SK-N-MC (cell line): ENCODE measurements at regions not wholly inside any gene's neighbourhood (a gene's known extent, or its start where the extent isn't known, plus 50 kb on each side); places are given as distances from the start of the nearest gene placed in this dataset.
A peak's percentile ranks its signal among the peaks of the same experiment; 100 is the strongest.

Experiments used
- DNase-seq: peaks from one replicate; pipeline ENCODE4 v3.0.0-alpha.2; 2011; ENCODE audit warnings: low read depth, low spot score
- H3K27ac ChIP-seq: fragments of 200-600 bp; sonication (generic); 2 replicates; pipeline ENCODE4 v1.5.1; 2016; ENCODE audit warnings: mixed run types
- H3K36me3 ChIP-seq: fragments of 200-600 bp; sonication (generic); 2 replicates; pipeline ENCODE4 v1.6.1; 2017; ENCODE audit warnings: antibody characterized with exemption, low read length, mixed read lengths; ENCODE audit not compliant: insufficient read depth
- H3K4me3 ChIP-seq: fragments of 200-600 bp; sonication (generic); 2 replicates; pipeline ENCODE4 v1.5.1; 2016
- H3K9ac ChIP-seq: fragments of 200-600 bp; sonication (generic); 2 replicates; pipeline ENCODE4 v1.8.0; 2017; ENCODE audit warnings: mixed run types, mixed read lengths; ENCODE audit not compliant: insufficient read length
- H3K9me3 ChIP-seq: fragments of 200-600 bp; sonication (generic); 2 replicates; pipeline ENCODE4 v1.6.1; 2017; ENCODE audit warnings: low read depth, mild to moderate bottlenecking, antibody characterized with exemption, low read length, moderate library complexity, mixed read lengths
- EZH2 ChIP-seq: fragments of 200-600 bp; sonication (generic); IDR thresholded peaks from one replicate; pipeline ENCODE4 v1.6.1; 2017; ENCODE audit warnings: antibody characterized with exemption
- FOXP2 ChIP-seq: optimal IDR thresholded peaks from 2 replicates; pipeline ENCODE3; 2011; ENCODE audit warnings: mild to moderate bottlenecking, moderate library complexity; ENCODE audit not compliant: insufficient read depth; ENCODE audit errors: extremely low read length, control extremely low read depth
- POLR2AphosphoS5 ChIP-seq: IDR thresholded peaks from 2 replicates; pipeline ENCODE4 v1.6.1; 2012; ENCODE audit warnings: mild to moderate bottlenecking, low read depth, low read length, borderline replicate concordance

DNA sequence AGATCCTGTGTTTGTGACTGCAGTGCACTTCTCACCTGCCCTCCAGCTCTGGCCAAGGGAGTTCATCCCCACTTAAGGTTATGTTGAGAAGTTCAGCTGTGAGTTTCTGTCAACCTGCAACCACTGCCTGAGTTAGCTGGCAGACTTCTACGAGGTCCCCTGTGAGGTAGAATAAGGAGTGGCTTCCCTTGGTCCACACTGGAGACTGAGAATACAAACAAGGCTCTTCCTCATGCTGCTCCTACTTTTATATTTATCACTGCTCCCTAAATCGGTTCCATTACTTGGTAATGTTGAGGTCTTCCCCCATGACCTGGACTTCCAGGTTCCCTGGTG is 353.2 kb upstream of the CWC22 start:
- no peak for TF ChIP-seq POLR2AphosphoS5
- TF ChIP-seq EZH2, result no peak
- no peak for TF ChIP-seq FOXP2
- H3K9ac ChIP-seq, result no peak overlapping the region
- H3K9me3 ChIP-seq, result no peaks in the 10 kb centered on the region
- no peak overlapping the region for H3K27ac ChIP-seq
- DNase-seq, result no peak
- no peaks in the 10 kb centered on the region for H3K36me3 ChIP-seq
- H3K4me3 ChIP-seq, result no peak overlapping the region

DNA sequence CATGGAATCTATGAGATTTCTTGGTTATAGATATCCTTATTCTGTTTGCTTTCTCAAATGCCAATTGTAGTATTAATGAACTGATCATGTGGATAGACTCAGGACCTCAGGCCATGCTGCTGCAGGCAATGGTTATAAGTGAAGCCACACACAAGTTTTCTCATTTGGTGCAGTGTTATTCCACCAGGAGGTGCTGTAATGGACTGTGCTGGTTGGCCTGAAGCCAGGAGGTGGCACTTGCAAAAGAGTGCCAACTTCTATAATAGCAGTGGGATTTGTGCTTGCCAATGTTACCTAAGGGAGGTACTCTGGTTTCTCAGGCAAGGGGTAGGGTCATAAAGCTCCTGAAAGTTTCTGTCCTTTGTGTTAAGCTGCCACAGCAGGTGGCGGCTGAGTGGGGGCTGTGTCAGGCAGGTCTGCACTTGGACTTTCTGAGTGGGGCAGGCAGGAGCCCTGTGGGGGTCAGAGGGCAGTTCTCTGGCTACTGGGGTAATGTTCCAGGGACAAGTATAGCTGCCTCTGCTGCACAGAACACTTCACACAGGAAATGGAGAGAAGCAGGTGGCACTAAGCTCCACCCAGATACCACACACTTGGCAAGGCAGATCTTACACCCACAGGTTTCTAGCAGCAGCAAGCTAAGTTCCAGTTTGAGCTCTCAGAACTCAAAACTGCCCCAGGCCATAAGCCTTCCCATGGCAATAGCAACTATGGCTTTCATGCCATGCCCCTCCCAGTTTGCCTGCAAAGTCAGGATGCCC is 352.6 kb upstream of the CWC22 start:
- no peak for DNase-seq
- Histone ChIP-seq H3K36me3 (no peaks in the 10 kb centered on the region), H3K4me3 (no peak overlapping the region), H3K9ac (no peak overlapping the region), H3K27ac (no peak overlapping the region), H3K9me3 (no peaks in the 10 kb centered on the region)
- no peak for TF ChIP-seq EZH2

GRCh38 chr2:180358458-180358857 is 351.4 kb upstream of the CWC22 start:
- Histone ChIP-seq H3K9me3 (no peaks in the 10 kb centered on the region), H3K27ac (no peak overlapping the region), H3K4me3 (no peak overlapping the region), H3K36me3 (no peaks in the 10 kb centered on the region), H3K9ac (no peak overlapping the region)
- no peak for TF ChIP-seq EZH2
- TF ChIP-seq POLR2AphosphoS5, result no peak
- no peak for TF ChIP-seq FOXP2
- no peak for DNase-seq

DNA sequence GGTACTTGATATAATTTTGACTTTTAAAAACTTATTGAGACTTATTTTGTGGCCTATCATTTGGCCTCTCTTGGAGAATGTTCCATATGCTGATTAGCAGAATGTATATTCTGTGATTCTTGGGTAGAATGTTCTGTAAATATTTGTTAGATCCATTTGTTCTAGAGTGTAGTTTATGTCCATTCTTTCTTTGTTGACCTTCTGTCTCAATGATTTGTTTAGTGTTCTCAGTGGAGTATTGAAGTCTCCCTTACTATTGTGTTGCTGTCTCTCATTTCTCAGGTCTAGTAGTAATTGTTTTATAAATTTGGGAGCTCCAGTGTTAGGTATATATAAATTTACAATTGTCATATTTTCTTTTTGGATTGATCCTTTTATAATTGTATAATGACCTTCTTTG is 349.6 kb upstream of the CWC22 start:
- no peak for DNase-seq
- H3K36me3 ChIP-seq, result no peaks in the 10 kb centered on the region
- no peak overlapping the region for H3K9ac ChIP-seq
- H3K4me3 ChIP-seq, result no peak overlapping the region
- no peaks in the 10 kb centered on the region for H3K9me3 ChIP-seq
- H3K27ac ChIP-seq, result no peak overlapping the region
- no peak for TF ChIP-seq FOXP2
- TF ChIP-seq EZH2, result no peak
- TF ChIP-seq POLR2AphosphoS5, result no peak

- no peak overlapping the region for H3K9ac ChIP-seq
- H3K4me3 ChIP-seq, result 0 out of 2 replicates have a peak overlapping the region, but pooled peaks have one; percentile 12
- TF ChIP-seq POLR2AphosphoS5 (no peak), EZH2 (no peak), FOXP2 (no peak)
- H3K36me3 ChIP-seq, result no peaks in the 10 kb centered on the region
- no peaks in the 10 kb centered on the region for H3K9me3 ChIP-seq
- DNase-seq, result no peak
- H3K27ac ChIP-seq, result no peak overlapping the region; the same call in 1 of the 2 replicates
Measured at GRCh38 chr2:180352620-180353019, 345.5 kb upstream of the CWC22 start.

DNA sequence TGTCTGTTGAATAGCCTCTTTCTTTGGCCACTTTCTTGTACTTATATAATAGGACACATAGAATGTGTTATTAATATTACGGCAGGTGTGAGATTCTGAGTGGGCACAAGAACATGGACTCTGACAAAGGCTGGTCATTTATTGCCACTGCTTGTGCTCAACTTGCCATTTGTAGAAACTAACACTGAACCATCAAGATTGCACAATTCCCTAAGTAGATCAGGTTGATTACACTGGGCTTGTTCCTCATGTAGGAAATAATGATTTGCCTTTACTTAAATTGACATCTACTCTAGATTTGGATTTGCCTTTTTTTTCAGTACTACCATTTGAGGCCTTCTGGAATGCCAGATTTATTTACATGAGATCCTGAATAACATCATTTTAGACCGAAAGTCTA is 342.7 kb upstream of the CWC22 start:
- H3K27ac ChIP-seq, result no peak overlapping the region
- H3K9me3 ChIP-seq, result no peaks in the 10 kb centered on the region
- TF ChIP-seq POLR2AphosphoS5 (no peak), FOXP2 (no peak), EZH2 (no peak)
- H3K4me3 ChIP-seq, result no peak overlapping the region
- DNase-seq, result no peak
- no peaks in the 10 kb centered on the region for H3K36me3 ChIP-seq
- H3K9ac ChIP-seq, result no peak overlapping the region

DNA sequence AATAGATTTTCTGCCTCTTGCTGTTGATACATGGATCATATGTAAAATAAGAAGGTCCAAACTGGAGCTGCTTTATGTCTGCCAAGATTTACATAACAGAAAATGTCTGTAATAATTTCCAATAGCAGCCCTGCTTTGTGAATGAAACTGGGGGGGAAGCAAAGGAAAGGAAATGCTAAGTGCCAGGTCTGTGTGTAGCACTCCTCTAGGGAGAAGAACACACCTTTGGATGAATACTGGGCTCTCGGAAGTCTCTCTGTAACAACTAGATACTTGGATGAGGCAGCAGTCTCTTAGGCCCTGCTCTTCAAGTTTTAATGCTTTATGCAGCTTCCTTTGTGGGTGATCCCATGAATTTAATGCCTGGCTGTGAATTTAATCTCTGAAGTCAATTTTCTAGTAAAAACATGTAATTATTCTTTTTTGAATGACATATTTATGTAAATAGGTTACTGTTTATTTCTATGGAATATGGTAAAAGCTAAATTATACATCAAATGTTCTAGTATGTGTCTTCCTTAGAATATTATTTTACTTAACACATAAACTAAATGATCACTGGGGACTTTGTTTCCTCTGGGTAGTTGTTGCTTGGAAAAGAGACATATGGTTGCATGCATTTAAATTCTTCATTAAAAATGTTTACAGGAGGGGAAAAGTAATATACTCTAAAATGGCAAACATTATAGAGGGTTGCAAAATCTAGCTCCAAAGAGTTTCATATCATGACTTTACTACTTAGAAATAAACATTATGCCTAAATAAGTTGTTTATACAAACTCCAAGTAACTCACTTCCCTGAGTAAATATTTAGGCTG is 336.6 kb upstream of the CWC22 start:
- Histone ChIP-seq H3K36me3 (no peaks in the 10 kb centered on the region), H3K4me3 (no peak overlapping the region), H3K9ac (no peak overlapping the region), H3K27ac (no peak overlapping the region), H3K9me3 (no peaks in the 10 kb centered on the region)
- TF ChIP-seq EZH2 (no peak), POLR2AphosphoS5 (no peak), FOXP2 (no peak)
- DNase-seq, result no peak

- no peaks in the 10 kb centered on the region for H3K9me3 ChIP-seq
- no peak overlapping the region for H3K4me3 ChIP-seq
- H3K27ac ChIP-seq, result no peak overlapping the region
- no peak overlapping the region for H3K9ac ChIP-seq
- no peak for DNase-seq
- no peaks in the 10 kb centered on the region for H3K36me3 ChIP-seq
- TF ChIP-seq FOXP2, result no peak
- no peak for TF ChIP-seq POLR2AphosphoS5
- no peak for TF ChIP-seq EZH2
Measured at GRCh38 chr2:180337136-180337535, 330.0 kb upstream of the CWC22 start.
